Breast epithelium (tissue), 4 donors: ENCODE measurements at regions not wholly inside any gene's neighbourhood (a gene's known extent, or its start where the extent isn't known, plus 50 kb on each side); places are given as distances from the start of the nearest gene placed in this dataset.

ENCODE experiments used
- DNase-seq, 2 donors: peaks; one replicate each; pipeline ENCODE4 v3.0.0-alpha.2; 2019; ENCODE audit warnings: low spot score in 2 of 2
- H3K27ac ChIP-seq, 2 donors: fragments of 200-600 bp; sonication (generic) in 1 of 2; one replicate each; pipeline ENCODE4 v1.5.1; 2016 to 2019; ENCODE audit warnings: mild to moderate bottlenecking in 1 of 2
- H3K27me3 ChIP-seq, 2 donors: fragments of 200-600 bp; sonication (generic) in 1 of 2; one replicate each; pipeline versions ENCODE4 v1.5.1 to v1.6.0; 2017 to 2019; ENCODE audit warnings: control low read depth in 1 of 2, mild to moderate bottlenecking in 1 of 2
- H3K36me3 ChIP-seq: fragments of 200-600 bp; one replicate; pipeline ENCODE4 v1.5.1; 2019
- H3K4me1 ChIP-seq, 2 donors: fragments of 200-600 bp; sonication (generic); one replicate each; pipeline ENCODE4 v1.5.1; 2016 to 2019; ENCODE audit warnings: control low read depth in 1 of 2
- H3K4me3 ChIP-seq, 3 donors: fragments of 200-600 bp; sonication (generic); 1 replicate in 2 of 3; 2 replicates in 1 of 3; pipeline ENCODE4 v1.5.1; 2016 to 2019; ENCODE audit warnings: mild to moderate bottlenecking in 3 of 3, moderate library complexity in 2 of 3
- H3K9me3 ChIP-seq, 2 donors: fragments of 200-600 bp; sonication (generic) in 1 of 2; one replicate each; pipeline ENCODE4 v1.5.1; 2016 to 2019; ENCODE audit warnings: control low read depth in 1 of 2
- CTCF ChIP-seq, 3 donors: fragments of 450-650 bp; IDR thresholded peaks; one replicate each; pipeline ENCODE4 v1.5.1; 2016 to 2017; ENCODE audit warnings: antibody characterized with exemption in 3 of 3, mild to moderate bottlenecking in 3 of 3, moderate library complexity in 3 of 3
- POLR2A ChIP-seq: fragments of 450-650 bp; IDR thresholded peaks from one replicate; pipeline ENCODE4 v1.6.1; 2016; ENCODE audit warnings: antibody characterized with exemption, mild to moderate bottlenecking, moderate library complexity
- POLR2AphosphoS5 ChIP-seq, 3 donors: sonication (generic); formaldehyde crosslinking; IDR thresholded peaks; one replicate each; pipeline ENCODE4 v1.6.1; 2017; ENCODE audit warnings: antibody characterized with exemption in 3 of 3
- intact Hi-C: fragments of 100-400 bp; cut with DNase I; formaldehyde crosslinking; loops from one replicate; pipeline ENCODE4 v1.15.1; 2023; ENCODE audit warnings: low total_unique reads

DNA sequence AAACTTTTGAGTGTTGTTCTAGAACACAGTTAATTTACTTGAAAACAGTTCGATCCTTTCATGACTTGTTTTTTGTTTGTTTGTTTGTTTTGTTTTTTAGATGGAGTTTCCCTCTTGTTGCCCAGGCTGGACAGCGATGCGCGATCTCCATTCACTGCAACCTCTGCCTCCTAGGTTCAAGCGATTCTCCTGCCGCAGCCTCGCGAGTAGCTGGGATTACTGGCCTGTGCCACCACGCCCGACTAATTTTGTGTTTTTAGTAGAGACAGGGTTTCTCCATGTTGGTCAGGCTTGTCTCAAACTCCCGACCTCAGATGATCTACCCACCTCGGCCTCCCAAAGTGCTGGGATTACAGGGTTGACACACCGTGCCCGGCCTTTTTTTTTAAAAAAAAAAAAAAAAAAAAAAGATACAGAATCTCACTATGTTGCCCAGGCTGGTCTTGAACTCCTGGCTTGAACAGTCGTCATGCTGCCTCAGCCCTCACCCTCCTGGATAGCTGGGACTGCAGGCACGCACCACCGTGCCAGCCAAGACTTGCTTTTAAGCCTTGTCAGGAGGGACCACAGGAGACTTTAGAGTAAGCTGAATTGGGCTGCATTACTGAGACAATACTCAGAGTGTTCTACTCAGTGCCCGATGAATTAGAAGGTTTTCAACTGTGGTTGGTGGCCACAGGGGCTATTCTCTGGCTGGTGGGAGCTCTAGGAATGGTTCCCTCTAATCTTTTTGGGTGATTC lies 76.7 kb upstream of the SLC22A16 start:
- DNase-seq: no peak
- TF ChIP-seq POLR2AphosphoS5 (IDR thresholded peaks at IDR 0.05): no peak
- TF ChIP-seq CTCF (IDR thresholded peaks at IDR 0.05): no peak
- TF ChIP-seq POLR2A: no peak
- Histone ChIP-seq H3K4me3 (no peak overlapping the region), H3K27me3 (no peaks in the 10 kb centered on the region), H3K36me3 (no peaks in the 10 kb centered on the region), H3K9me3 (peaks cover 0 to 5% of the 10 kb centered on the region in 2 donors), H3K27ac (no peak overlapping the region), H3K4me1 (no peaks in the 10 kb centered on the region)
- intact Hi-C loops: no loop called here

- intact Hi-C loops: no loop called here
- Histone ChIP-seq H3K36me3 (no peaks in the 10 kb centered on the region), H3K4me1 (no peaks in the 10 kb centered on the region), H3K27ac (no peak overlapping the region), H3K9me3 (peaks cover 0 to 5% of the 10 kb centered on the region in 2 donors), H3K27me3 (no peaks in the 10 kb centered on the region), H3K4me3 (no peak overlapping the region)
- TF ChIP-seq CTCF (IDR thresholded peaks at IDR 0.05) (no peak), POLR2AphosphoS5 (IDR thresholded peaks at IDR 0.05) (no peak), POLR2A (no peak)
- no peak for DNase-seq
Observed at GRCh38 chr6:110552076-110552475, 75.7 kb upstream of the SLC22A16 start.

- no peak for TF ChIP-seq POLR2A
- no peak for TF ChIP-seq CTCF (IDR thresholded peaks at IDR 0.05)
- TF ChIP-seq POLR2AphosphoS5 (IDR thresholded peaks at IDR 0.05): no peak
- H3K36me3 ChIP-seq: no peaks in the 10 kb centered on the region
- intact Hi-C loops: no loop called here
- H3K9me3 ChIP-seq: peaks cover 0 to 5% of the 10 kb centered on the region in 2 donors
- no peak overlapping the region for H3K4me3 ChIP-seq
- no peak overlapping the region for H3K27ac ChIP-seq
- no peaks in the 10 kb centered on the region for H3K27me3 ChIP-seq
- H3K4me1 ChIP-seq: no peaks in the 10 kb centered on the region
- DNase-seq: no peak
Observed at GRCh38 chr6:110551088-110551487, 74.7 kb upstream of the SLC22A16 start.

DNA sequence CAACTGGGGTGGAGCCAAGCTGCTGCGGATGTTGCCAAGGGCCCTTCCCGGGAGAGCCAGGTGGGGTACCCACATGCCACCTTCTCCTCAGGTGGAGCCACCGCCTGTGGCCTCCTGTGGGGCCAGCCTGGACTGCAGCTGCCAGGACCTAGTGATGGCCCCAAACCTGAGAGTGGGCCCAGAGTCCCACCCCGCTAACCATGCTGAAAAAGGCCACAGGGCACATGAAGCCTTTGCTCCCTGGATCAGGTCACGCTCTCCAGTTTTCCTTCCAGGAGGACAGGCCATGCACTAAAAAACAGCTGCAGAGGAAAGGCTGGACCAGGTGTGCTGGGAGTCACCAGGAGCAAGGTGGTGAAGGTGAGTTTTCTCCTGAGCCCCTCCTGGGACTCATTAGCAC lies 73.9 kb upstream of the SLC22A16 start:
- H3K9me3 ChIP-seq: peaks cover 0 to 6% of the 10 kb centered on the region in 2 donors
- intact Hi-C loops: no loop called here

More for the DNA sequence above, 73.9 kb upstream of the SLC22A16 start:
- no peak for TF ChIP-seq POLR2A
- no peak for TF ChIP-seq POLR2AphosphoS5 (IDR thresholded peaks at IDR 0.05)
- no peak for TF ChIP-seq CTCF (IDR thresholded peaks at IDR 0.05)
- Histone ChIP-seq H3K4me3 (no peak overlapping the region), H3K4me1 (no peaks in the 10 kb centered on the region), H3K36me3 (no peaks in the 10 kb centered on the region), H3K27me3 (no peaks in the 10 kb centered on the region), H3K27ac (no peak overlapping the region)
- no peak for DNase-seq
